HCT116 (cell line): ENCODE measurements at regions not wholly inside any gene's neighbourhood (a gene's known extent, or its start where the extent isn't known, plus 50 kb on each side); places are given as distances from the start of the nearest gene placed in this dataset.

Source experiments
- ATAC-seq: fragments of 200-7000 bp; cut with Tn5 transposase; 2 replicates; pipeline ENCODE4 v1.9.1; 2020; ENCODE audit warnings: mild to moderate bottlenecking, moderate library complexity
- BruUV-seq: library from RNA; stranded (reverse); fragments of 400-500 nt; replicated peaks from 2 replicates; lab custom pipeline; 2021; lab: Mats Ljungman, UMichigan
- CTCF ChIA-PET: fragments of 300-600 bp; sonication (Branson Sonifier 250); formaldehyde crosslinking; loops from one replicate; lab custom pipeline; 2021; ENCODE audit warnings: antibody characterized with exemption; lab: Charles Lee
- POLR2A ChIA-PET: fragments of 300-600, 350-600 bp; sonication (Branson Sonifier 250); formaldehyde crosslinking; loops from one replicate; lab custom pipeline; 2021; ENCODE audit warnings: antibody characterized with exemption; lab: Charles Lee
- RAD21 ChIA-PET, 2 experiments: fragments of 300-600 bp; sonication (Branson Sonifier 250); formaldehyde crosslinking; loops; one replicate each; lab custom pipeline; 2023; ENCODE audit warnings: low total read pairs in 2 of 2; ENCODE audit not compliant: uncharacterized antibody in 2 of 2, unreplicated experiment in 2 of 2, low non-redundant PET in 1 of 2; lab: Charles Lee
- DNase-seq: peaks from one replicate; pipeline ENCODE4 v3.0.0-alpha.2; 2010; ENCODE audit warnings: low read depth, low spot score
- H2AFZ ChIP-seq: fragments of 200-600 bp; shearing (Covaris generic), sonication (generic); 2 replicates; pipeline ENCODE4 v1.6.1; 2017; ENCODE audit warnings: low read depth, mixed run types, mixed read lengths, antibody characterized with exemption, low read length; ENCODE audit not compliant: poor library complexity, severe bottlenecking
- H3K27ac ChIP-seq: 2 replicates; pipeline ENCODE4 v1.5.1; 2012; ENCODE audit warnings: low read depth, low read length
- H3K27me3 ChIP-seq: fragments of 200-600 bp; sonication (generic); 2 replicates; pipeline ENCODE4 v1.6.1; 2016; ENCODE audit warnings: mixed run types, low read length, mixed read lengths; ENCODE audit not compliant: insufficient read depth
- H3K36me3 ChIP-seq, 2 experiments: fragments of 200-500 bp in 1 of 2; fragments of 200-600 bp in 1 of 2; sonication (Bioruptor generic) in 1 of 2; sonication (generic) in 1 of 2; 2 replicates each; pipeline versions ENCODE4 v1.5.1 to v1.6.1; 2014 to 2016; ENCODE audit warnings: low read length in 2 of 2, inconsistent platforms in 1 of 2, mixed read lengths in 1 of 2, mixed run types in 1 of 2; ENCODE audit not compliant: insufficient read depth in 2 of 2, control insufficient read depth in 1 of 2
- H3K4me1 ChIP-seq, 2 experiments: fragments of 200-600 bp in 1 of 2; sonication (generic) in 1 of 2; 2 replicates each; pipeline versions ENCODE4 v1.5.1 to v1.6.1; 2012 to 2017; ENCODE audit warnings: low read length in 2 of 2, inconsistent platforms in 1 of 2, mild to moderate bottlenecking in 1 of 2, mixed read lengths in 1 of 2, mixed run types in 1 of 2, moderate library complexity in 1 of 2; ENCODE audit not compliant: insufficient read depth in 2 of 2, control insufficient read depth in 1 of 2
- H3K4me2 ChIP-seq: fragments of 200-600 bp; sonication (generic); 2 replicates; pipeline ENCODE4 v1.6.1; 2017; ENCODE audit warnings: mixed run types, low read length, mixed read lengths
- H3K4me3 ChIP-seq, 2 experiments: fragments of 200-600 bp in 1 of 2; sonication (generic) in 1 of 2; replicated peaks in 1 of 2; 2 replicates each; pipeline ENCODE4 v1.5.1; 2011 to 2016; ENCODE audit warnings: low read length in 2 of 2, control low read depth in 1 of 2, low read depth in 1 of 2, mild to moderate bottlenecking in 1 of 2, mixed read lengths in 1 of 2, mixed run types in 1 of 2
- H3K79me2 ChIP-seq: fragments of 200-600 bp; sonication (generic); 2 replicates; pipeline ENCODE4 v1.6.1; 2017; ENCODE audit warnings: mild to moderate bottlenecking, mixed run types, low read length, moderate library complexity, mixed read lengths; ENCODE audit not compliant: insufficient read depth
- H3K9ac ChIP-seq: fragments of 200-600 bp; sonication (generic); 2 replicates; pipeline ENCODE4 v1.6.1; 2016; ENCODE audit warnings: low read length, mixed read lengths
- H3K9me2 ChIP-seq: fragments of 200-600 bp; sonication (generic), shearing (Covaris generic); 2 replicates; pipeline ENCODE4 v1.6.1; 2017; ENCODE audit warnings: mixed run types, mild to moderate bottlenecking, moderate library complexity; ENCODE audit not compliant: insufficient read depth
- H3K9me3 ChIP-seq, 2 experiments: fragments of 200-500 bp in 1 of 2; fragments of 200-600 bp in 1 of 2; sonication (Bioruptor generic) in 1 of 2; sonication (generic) in 1 of 2; 2 replicates each; pipeline ENCODE4 v1.6.1; 2014 to 2017; ENCODE audit warnings: low read length in 2 of 2, mixed read lengths in 2 of 2, inconsistent platforms in 1 of 2, low read depth in 1 of 2, mild to moderate bottlenecking in 1 of 2, mixed run types in 1 of 2, moderate library complexity in 1 of 2; ENCODE audit not compliant: control insufficient read depth in 1 of 2, insufficient read depth in 1 of 2
- H4K20me1 ChIP-seq: fragments of 200-600 bp; sonication (generic), shearing (Covaris generic); 2 replicates; pipeline ENCODE4 v1.6.1; 2017; ENCODE audit warnings: mixed run types, mild to moderate bottlenecking, moderate library complexity; ENCODE audit not compliant: insufficient read depth
- CEBPB ChIP-seq: IDR thresholded peaks from 2 replicates; pipeline ENCODE4 v1.6.1; 2012; ENCODE audit warnings: low read depth
- CTCF ChIP-seq, 3 experiments: fragments of 200-600 bp in 1 of 3; sonication (generic) in 1 of 3; IDR thresholded peaks in 2 of 3; conservative IDR thresholded peaks in 1 of 3; 2 replicates each; pipeline ENCODE4 v1.5.1; 2012 to 2017; ENCODE audit warnings: low read depth in 2 of 3, low read length in 2 of 3, antibody characterized with exemption in 1 of 3, borderline replicate concordance in 1 of 3, control low read depth in 1 of 3, mild to moderate bottlenecking in 1 of 3, mixed read lengths in 1 of 3, mixed run types in 1 of 3, moderate library complexity in 1 of 3; ENCODE audit not compliant: insufficient read depth in 1 of 3
- FOSL1 ChIP-seq: IDR thresholded peaks from 2 replicates; pipeline ENCODE4 v1.6.1; 2012; ENCODE audit warnings: low read depth
- RAD21 ChIP-seq: IDR thresholded peaks from 2 replicates; pipeline ENCODE4 v1.6.1; 2012; ENCODE audit warnings: low read depth, mild to moderate bottlenecking
- REST ChIP-seq: IDR thresholded peaks from 2 replicates; pipeline ENCODE4 v1.6.1; 2012; ENCODE audit warnings: low read depth
- SIN3A ChIP-seq: IDR thresholded peaks from 2 replicates; pipeline ENCODE4 v1.6.1; 2012; ENCODE audit warnings: low read depth
- ZBTB33 ChIP-seq: IDR thresholded peaks from 2 replicates; pipeline ENCODE4 v1.6.1; 2011; ENCODE audit warnings: mild to moderate bottlenecking, low read length, moderate library complexity; ENCODE audit not compliant: insufficient replicate concordance; ENCODE audit errors: extremely low read depth
- intact Hi-C: fragments of 100-400 bp; cut with micrococcal nuclease; formaldehyde crosslinking; loops from 2 replicates; pipeline ENCODE4 v1.10.0; 2022

GRCh38 chr4:63396269-63396668 is 1013.0 kb downstream of the TECRL start:
- Histone ChIP-seq H3K79me2 (no peaks in the 10 kb centered on the region), H3K27me3 (no peaks in the 10 kb centered on the region), H3K9me2 (no peaks in the 10 kb centered on the region), H3K27ac (no peak overlapping the region), H3K36me3 (no peaks in the 10 kb centered on the region), H2AFZ (no peak overlapping the region), H4K20me1 (no peaks in the 10 kb centered on the region), H3K4me1 (no peaks in the 10 kb centered on the region), H3K4me2 (no peak overlapping the region), H3K9me3 (peaks cover 0 to 6% of the 10 kb centered on the region in 2 experiments; a peak in 3 of 4 replicates), H3K9ac (no peak overlapping the region), H3K4me3 (no peak overlapping the region)
- intact Hi-C loops, result no loop called here
- POLR2A ChIA-PET, result no interaction called here
- CTCF ChIA-PET, result no interaction called here
- RAD21 ChIA-PET, result no interaction called here
- BruUV-seq, result no TSS peak
- ATAC-seq, result no peak
- no peak for DNase-seq
- no peak for TF ChIP-seq REST

- Histone ChIP-seq H3K36me3 (no peaks in the 10 kb centered on the region), H3K9ac (no peak overlapping the region), H3K27ac (no peak overlapping the region), H3K27me3 (no peaks in the 10 kb centered on the region), H4K20me1 (no peaks in the 10 kb centered on the region), H3K9me2 (no peaks in the 10 kb centered on the region), H3K79me2 (no peaks in the 10 kb centered on the region), H3K4me1 (no peaks in the 10 kb centered on the region), H3K9me3 (peaks cover 5 to 6% of the 10 kb centered on the region in 2 experiments; a peak in 3 of 4 replicates), H3K4me2 (no peak overlapping the region), H3K4me3 (no peak overlapping the region), H2AFZ (no peak overlapping the region)
- DNase-seq (no peak), ATAC-seq (no peak)
- RAD21 ChIA-PET, result no interaction called here
- intact Hi-C loops, result no loop called here
- POLR2A ChIA-PET, result no interaction called here
- BruUV-seq, result no TSS peak
- CTCF ChIA-PET, result no interaction called here
- TF ChIP-seq CEBPB (no peak), REST (no peak), SIN3A (no peak), RAD21 (no peak), CTCF (IDR thresholded peaks at IDR 0.05 in 2 of 3, conservative IDR thresholded peaks at IDR 0.05 in 1 of 3; ENCODE audit: borderline replicate concordance in 1 of 3, insufficient read depth in 1 of 3, low read depth in 2 of 3, low read length in 2 of 3) (no peak), FOSL1 (no peak), ZBTB33 (no peak)
These were observed 1015.7 kb downstream of the TECRL start for GRCh38 chr4:63393544-63393943.
